Cardiac muscle cell (in vitro differentiated cells and primary cell): ENCODE measurements at regions not wholly inside any gene's neighbourhood (a gene's known extent, or its start where the extent isn't known, plus 50 kb on each side); places are given as distances from the start of the nearest gene placed in this dataset.
A peak's percentile ranks its signal among the peaks of the same experiment; 100 is the strongest.
"Not testable (repeated sequence)": the region's sequence is repeated elsewhere in the genome, so short reads cannot be mapped to it uniquely, and the experiment has no call there.

Source experiments
- DNase-seq, 2 donors: peaks; one replicate each; pipeline versions ENCODE4 v3.0.0 to v3.0.0-alpha.2; 2010 to 2017; ENCODE audit warnings: low read depth in 1 of 2, low spot score in 1 of 2
- H3K27ac ChIP-seq: fragments of 200-600 bp; sonication (generic); 2 replicates; pipeline ENCODE4 v1.5.1; 2016
- H3K27me3 ChIP-seq: fragments of 200-600 bp; sonication (generic); 2 replicates; pipeline ENCODE4 v1.6.0; 2016; ENCODE audit warnings: control low read depth
- H3K36me3 ChIP-seq: fragments of 200-600 bp; sonication (generic); 2 replicates; pipeline ENCODE4 v1.5.1; 2016; ENCODE audit warnings: control low read depth
- H3K4me1 ChIP-seq: fragments of 200-600 bp; sonication (generic); 2 replicates; pipeline ENCODE4 v1.8.1; 2017; ENCODE audit warnings: low read depth, mild to moderate bottlenecking, mixed run types
- H3K4me3 ChIP-seq: fragments of 200-600 bp; sonication (generic); 2 replicates; pipeline ENCODE4 v1.5.1; 2016; ENCODE audit warnings: mild to moderate bottlenecking
- H3K9me3 ChIP-seq: fragments of 200-600 bp; sonication (generic); 2 replicates; pipeline ENCODE4 v1.5.1; 2017; ENCODE audit warnings: low read depth, mild to moderate bottlenecking, control low read depth
- CTCF ChIP-seq: IDR thresholded peaks from 2 replicates; pipeline ENCODE4 v1.5.1; 2012; ENCODE audit warnings: low read depth, mild to moderate bottlenecking, low read length

GRCh38 chr10:84860855-84861254 is 532.5 kb downstream of the CCSER2 start:
- Histone ChIP-seq H3K4me1 (no peaks in the 10 kb centered on the region), H3K27ac (no peak overlapping the region), H3K4me3 (no peak overlapping the region), H3K9me3 (no peaks in the 10 kb centered on the region), H3K27me3 (no peaks in the 10 kb centered on the region), H3K36me3 (no peaks in the 10 kb centered on the region)
- DNase-seq = no peak
- no peak for TF ChIP-seq CTCF

GRCh38 chr10:84862551-84862950 is 534.2 kb downstream of the CCSER2 start:
- no peak for TF ChIP-seq CTCF
- no peak for DNase-seq
- Histone ChIP-seq H3K4me3 (no peak overlapping the region), H3K27ac (no peak overlapping the region), H3K36me3 (no peaks in the 10 kb centered on the region), H3K4me1 (no peaks in the 10 kb centered on the region), H3K27me3 (no peaks in the 10 kb centered on the region), H3K9me3 (no peaks in the 10 kb centered on the region)

DNA sequence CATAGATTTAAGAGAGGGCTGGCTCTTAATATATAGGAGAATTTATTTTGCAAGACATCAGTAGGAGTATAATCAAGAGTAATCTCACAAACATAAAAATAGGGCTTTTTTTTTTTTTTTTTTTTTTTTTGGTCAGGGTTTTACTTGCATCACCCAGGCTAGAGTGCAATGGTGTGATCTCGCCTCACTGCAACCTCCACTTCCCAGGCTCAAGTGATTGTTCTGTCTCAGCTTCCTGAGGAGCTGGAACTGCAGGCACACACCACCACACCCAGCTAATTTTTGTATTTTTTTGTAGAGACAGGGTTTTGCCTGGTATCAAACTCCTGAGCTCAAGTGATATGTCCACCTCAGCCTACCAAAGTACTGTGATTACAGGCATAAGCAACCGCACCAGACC is 535.3 kb downstream of the CCSER2 start:
- Histone ChIP-seq H3K4me3 (no peak overlapping the region), H3K4me1 (no peaks in the 10 kb centered on the region), H3K27ac (no peak overlapping the region), H3K9me3 (no peaks in the 10 kb centered on the region), H3K36me3 (no peaks in the 10 kb centered on the region), H3K27me3 (no peaks in the 10 kb centered on the region)
- TF ChIP-seq CTCF = no peak
- DNase-seq = no peak

DNA sequence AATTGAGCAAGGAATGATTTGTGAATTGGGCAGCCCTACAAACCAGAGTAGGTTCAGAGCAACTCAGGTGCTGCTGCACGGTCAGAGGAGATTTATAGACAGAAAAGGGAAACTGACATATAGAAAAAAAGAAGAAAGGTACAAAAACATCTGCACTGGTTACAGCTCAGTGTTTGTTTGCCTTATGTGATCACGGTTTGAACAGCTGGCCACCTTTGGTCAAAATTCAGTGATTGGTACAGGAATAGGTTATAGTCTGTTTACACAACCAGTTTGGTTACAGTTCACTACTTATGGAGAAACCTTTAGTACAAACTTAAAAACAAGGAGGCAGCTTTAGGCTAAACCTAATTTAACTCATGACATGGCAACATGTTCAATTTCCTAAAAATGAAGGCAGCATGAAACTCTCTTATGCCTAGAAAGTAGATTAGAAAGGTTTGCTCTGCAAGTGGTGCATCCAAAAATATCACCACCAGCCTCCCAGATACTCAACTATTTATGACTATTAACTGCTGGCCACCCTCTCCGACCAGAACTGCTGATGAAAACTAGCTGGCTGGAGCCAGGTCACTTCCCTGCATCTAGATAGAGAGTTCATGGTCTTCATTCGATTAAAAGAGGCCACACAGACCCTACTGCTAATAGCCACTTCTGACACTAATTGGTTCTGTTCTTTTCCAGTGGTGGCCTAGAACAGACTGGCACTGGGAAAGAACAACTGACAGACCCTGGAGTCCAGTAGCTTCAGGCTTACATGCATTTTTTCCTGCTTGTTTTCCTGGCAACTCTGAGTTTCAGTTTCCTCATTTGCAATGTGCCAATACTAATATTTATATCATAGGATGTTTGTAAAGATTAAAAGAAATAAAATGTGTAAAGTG is 548.0 kb downstream of the CCSER2 start:
- no peaks in the 10 kb centered on the region for H3K27me3 ChIP-seq
- no peak for TF ChIP-seq CTCF
- peak overlapping the region; percentile 3 for H3K27ac ChIP-seq
- H3K36me3 ChIP-seq = no peaks in the 10 kb centered on the region
- H3K9me3 ChIP-seq = no peaks in the 10 kb centered on the region
- H3K4me1 ChIP-seq = peaks cover 14% of the 10 kb centered on the region
- no peak overlapping the region for H3K4me3 ChIP-seq
- peak in 1 of 2 donors; percentile 16 for DNase-seq

GRCh38 chr10:84879991-84880390 is 551.6 kb downstream of the CCSER2 start:
- Histone ChIP-seq H3K36me3 (no peaks in the 10 kb centered on the region), H3K4me3 (no peak overlapping the region), H3K9me3 (no peaks in the 10 kb centered on the region), H3K27me3 (no peaks in the 10 kb centered on the region), H3K27ac (no peak overlapping the region), H3K4me1 (peaks cover 14% of the 10 kb centered on the region)
- DNase-seq = no peak
- no peak for TF ChIP-seq CTCF

GRCh38 chr10:84881696-84882095 is 553.3 kb downstream of the CCSER2 start:
- not testable (repeated sequence) for DNase-seq, H3K27me3 ChIP-seq, H3K27ac ChIP-seq, H3K36me3 ChIP-seq, H3K9me3 ChIP-seq, H3K4me1 ChIP-seq, H3K4me3 ChIP-seq
